OCI-LY7 (cell line): ENCODE measurements at regions not wholly inside any gene's neighbourhood (a gene's known extent, or its start where the extent isn't known, plus 50 kb on each side); places are given as distances from the start of the nearest gene placed in this dataset.

ENCODE experiments used
- BruUV-seq: library from RNA; stranded (reverse); fragments of 400-500 nt; replicated peaks from 2 replicates; lab custom pipeline; 2021; lab: Mats Ljungman, UMichigan
- CTCF ChIA-PET: fragments of 300-600 bp; sonication (Branson Sonifier 250); formaldehyde crosslinking; loops from one replicate; lab custom pipeline; 2022; ENCODE audit warnings: antibody characterized with exemption; ENCODE audit not compliant: unreplicated experiment; lab: Charles Lee
- POLR2A ChIA-PET: fragments of 300-600 bp; sonication (Branson Sonifier 250); formaldehyde crosslinking; loops from one replicate; lab custom pipeline; 2022; ENCODE audit warnings: antibody characterized with exemption; lab: Charles Lee
- DNase-seq: peaks from one replicate; pipeline ENCODE4 v3.0.0-alpha.2; 2015; ENCODE audit warnings: low spot score
- H2AFZ ChIP-seq: fragments of 200-600 bp; sonication (generic), shearing (Covaris generic); 2 replicates; pipeline ENCODE4 v1.6.1; 2014; ENCODE audit warnings: mild to moderate bottlenecking, antibody characterized with exemption, low read length, moderate library complexity
- H3K27ac ChIP-seq: fragments of 200-600 bp; sonication (generic); 2 replicates; pipeline ENCODE4 v1.5.1; 2014; ENCODE audit warnings: mixed run types, low read depth, mild to moderate bottlenecking, moderate library complexity, low read length, inconsistent platforms; ENCODE audit not compliant: poor library complexity, severe bottlenecking
- H3K36me3 ChIP-seq: fragments of 200-600 bp; sonication (generic); 2 replicates; pipeline ENCODE4 v1.6.1; 2014; ENCODE audit warnings: mild to moderate bottlenecking, antibody characterized with exemption, low read length, moderate library complexity, mixed read lengths; ENCODE audit not compliant: insufficient read depth
- H3K4me1 ChIP-seq: fragments of 200-600 bp; sonication (generic); 2 replicates; pipeline ENCODE4 v1.5.1; 2014; ENCODE audit warnings: mild to moderate bottlenecking, low read length; ENCODE audit not compliant: insufficient read depth, poor library complexity, severe bottlenecking
- H3K4me2 ChIP-seq: fragments of 200-600 bp; sonication (generic); 2 replicates; pipeline ENCODE4 v1.6.1; 2014; ENCODE audit warnings: mild to moderate bottlenecking, low read length
- H3K4me3 ChIP-seq: fragments of 200-600 bp; sonication (generic); 2 replicates; pipeline ENCODE4 v1.5.1; 2014; ENCODE audit warnings: mild to moderate bottlenecking, low read depth, low read length; ENCODE audit not compliant: poor library complexity, severe bottlenecking
- H3K79me2 ChIP-seq: fragments of 200-600 bp; sonication (generic); 2 replicates; pipeline ENCODE4 v1.6.1; 2016; ENCODE audit warnings: low read depth, mild to moderate bottlenecking, low read length, moderate library complexity, mixed read lengths; ENCODE audit not compliant: insufficient read depth
- H3K9me2 ChIP-seq: fragments of 200-600 bp; sonication (generic); 2 replicates; pipeline ENCODE4 v1.6.1; 2016; ENCODE audit warnings: mild to moderate bottlenecking, low read length, mixed read lengths; ENCODE audit not compliant: insufficient read depth
- H3K9me3 ChIP-seq: fragments of 200-600 bp; sonication (generic); 2 replicates; pipeline ENCODE4 v1.6.1; 2014; ENCODE audit warnings: mild to moderate bottlenecking, mixed run types, low read length, mixed read lengths
- H4K20me1 ChIP-seq: fragments of 200-600 bp; sonication (generic); 2 replicates; pipeline ENCODE4 v1.6.1; 2014; ENCODE audit warnings: mild to moderate bottlenecking, antibody characterized with exemption, low read length, moderate library complexity, mixed read lengths; ENCODE audit not compliant: insufficient read depth
- EZH2phosphoT487 ChIP-seq: fragments of 200-600 bp; sonication (generic); IDR thresholded peaks from 2 replicates; pipeline ENCODE4 v1.6.1; 2018; ENCODE audit warnings: low read depth, borderline replicate concordance, mild to moderate bottlenecking, mixed run types, antibody characterized with exemption, low read length, moderate library complexity, mixed read lengths
- intact Hi-C: fragments of 100-400 bp; cut with micrococcal nuclease; formaldehyde crosslinking; loops from one replicate; pipeline ENCODE4 v1.10.0; 2022; ENCODE audit not compliant: unreplicated experiment
- TF ChIP-seq, protein P1 (sequence below): fragments of 200-600 bp; sonication (generic); conservative IDR thresholded peaks from 2 replicates; pipeline ENCODE4 v1.5.1; 2014; ENCODE audit warnings: mild to moderate bottlenecking, antibody characterized with exemption, low read length, moderate library complexity, mixed read lengths

DNA sequence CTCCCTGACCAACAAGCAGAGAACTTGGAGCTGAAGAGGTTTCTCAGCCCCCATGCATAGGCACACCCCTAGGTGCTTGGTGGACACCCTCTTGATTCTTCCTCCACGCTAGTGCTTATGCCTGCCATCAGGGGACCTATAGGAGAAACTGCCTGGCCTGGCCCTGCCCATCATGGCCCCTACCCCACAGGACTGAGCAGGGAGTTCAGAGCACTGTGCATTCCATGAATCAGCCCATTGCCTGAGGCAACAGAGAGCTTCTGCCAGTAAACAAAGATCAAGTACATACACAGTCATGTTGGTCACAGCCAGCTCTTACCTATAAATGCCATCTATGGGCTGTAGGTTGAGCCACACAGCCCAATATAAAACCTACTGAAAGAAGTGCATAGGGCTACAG, 99.1 kb upstream of the EDNRA start:
- H3K9me2 ChIP-seq, result no peaks in the 10 kb centered on the region
- no peaks in the 10 kb centered on the region for H3K36me3 ChIP-seq
- no peak overlapping the region for H3K27ac ChIP-seq
- no peaks in the 10 kb centered on the region for H3K4me1 ChIP-seq
- BruUV-seq, result no TSS peak
- no peak for DNase-seq
- H2AFZ ChIP-seq, result no peak overlapping the region
- H4K20me1 ChIP-seq, result no peaks in the 10 kb centered on the region
- TF ChIP-seq EZH2phosphoT487, result no peak
- TF ChIP-seq, protein P1, sequence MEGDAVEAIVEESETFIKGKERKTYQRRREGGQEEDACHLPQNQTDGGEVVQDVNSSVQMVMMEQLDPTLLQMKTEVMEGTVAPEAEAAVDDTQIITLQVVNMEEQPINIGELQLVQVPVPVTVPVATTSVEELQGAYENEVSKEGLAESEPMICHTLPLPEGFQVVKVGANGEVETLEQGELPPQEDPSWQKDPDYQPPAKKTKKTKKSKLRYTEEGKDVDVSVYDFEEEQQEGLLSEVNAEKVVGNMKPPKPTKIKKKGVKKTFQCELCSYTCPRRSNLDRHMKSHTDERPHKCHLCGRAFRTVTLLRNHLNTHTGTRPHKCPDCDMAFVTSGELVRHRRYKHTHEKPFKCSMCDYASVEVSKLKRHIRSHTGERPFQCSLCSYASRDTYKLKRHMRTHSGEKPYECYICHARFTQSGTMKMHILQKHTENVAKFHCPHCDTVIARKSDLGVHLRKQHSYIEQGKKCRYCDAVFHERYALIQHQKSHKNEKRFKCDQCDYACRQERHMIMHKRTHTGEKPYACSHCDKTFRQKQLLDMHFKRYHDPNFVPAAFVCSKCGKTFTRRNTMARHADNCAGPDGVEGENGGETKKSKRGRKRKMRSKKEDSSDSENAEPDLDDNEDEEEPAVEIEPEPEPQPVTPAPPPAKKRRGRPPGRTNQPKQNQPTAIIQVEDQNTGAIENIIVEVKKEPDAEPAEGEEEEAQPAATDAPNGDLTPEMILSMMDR, result no peak
- POLR2A ChIA-PET, result no interaction called here
- no peaks in the 10 kb centered on the region for H3K79me2 ChIP-seq
- no peak overlapping the region for H3K4me2 ChIP-seq
- H3K9me3 ChIP-seq, result no peaks in the 10 kb centered on the region
- intact Hi-C loops, result no loop called here
- H3K4me3 ChIP-seq, result no peak overlapping the region
- CTCF ChIA-PET, result interaction anchor here (0.6 kb wide), 1 partner anchor 22 kb away, joined by 3 read pairs; no protein-coding TSS in a partner anchor

DNA sequence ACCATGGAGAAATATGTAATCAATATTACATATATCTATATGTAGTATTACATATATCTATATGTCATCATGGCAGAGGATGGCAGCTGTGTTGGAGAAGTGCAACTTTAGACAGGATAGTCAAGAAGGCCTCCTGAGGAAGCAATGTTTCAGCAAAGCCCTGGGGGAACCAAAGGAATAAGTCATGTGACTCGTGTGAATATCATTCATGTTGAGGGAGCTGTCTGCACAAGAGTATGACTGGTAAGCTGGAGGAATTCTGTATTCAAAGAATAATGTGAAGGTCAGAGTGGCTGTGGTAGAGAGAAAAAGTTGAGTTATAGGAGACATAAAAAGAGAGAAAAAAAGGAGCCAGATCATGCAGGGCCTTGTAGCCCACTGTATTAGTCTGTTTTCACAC, 92.9 kb upstream of the EDNRA start:
- BruUV-seq, result no TSS peak
- Histone ChIP-seq H2AFZ (no peak overlapping the region), H3K9me2 (no peaks in the 10 kb centered on the region), H3K27ac (no peak overlapping the region), H3K9me3 (no peaks in the 10 kb centered on the region), H3K4me2 (no peak overlapping the region), H3K79me2 (no peaks in the 10 kb centered on the region), H3K4me1 (no peaks in the 10 kb centered on the region), H3K4me3 (no peak overlapping the region), H4K20me1 (no peaks in the 10 kb centered on the region), H3K36me3 (no peaks in the 10 kb centered on the region)
- no peak for TF ChIP-seq EZH2phosphoT487
- TF ChIP-seq, protein P1, result no peak
- intact Hi-C loops, result no loop called here
- DNase-seq, result no peak
- ChIA-PET CTCF (no interaction called here), POLR2A (no interaction called here)

DNA sequence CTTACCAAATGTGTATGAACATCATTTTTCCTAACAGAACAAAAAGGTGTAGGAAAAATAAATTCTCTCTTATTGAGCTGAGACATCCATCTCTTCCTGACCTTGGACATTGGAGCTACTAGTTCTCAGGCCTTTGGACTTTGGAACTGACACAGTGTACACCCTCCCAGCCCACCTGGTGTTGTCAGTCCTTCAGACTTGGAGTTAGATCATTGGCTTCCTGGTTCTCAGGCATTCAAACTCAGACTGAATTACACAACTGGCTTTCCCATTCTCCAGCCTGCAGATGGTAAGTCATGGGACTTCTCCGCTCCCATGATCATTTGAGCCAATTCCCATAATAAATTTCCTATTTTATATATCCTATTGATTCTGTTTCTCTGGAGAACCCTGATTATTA, 84.8 kb upstream of the EDNRA start:
- Histone ChIP-seq H3K36me3 (no peaks in the 10 kb centered on the region), H2AFZ (no peak overlapping the region), H3K27ac (no peak overlapping the region), H3K9me2 (no peaks in the 10 kb centered on the region), H4K20me1 (no peaks in the 10 kb centered on the region), H3K9me3 (no peaks in the 10 kb centered on the region), H3K79me2 (no peaks in the 10 kb centered on the region), H3K4me2 (no peak overlapping the region), H3K4me3 (no peak overlapping the region), H3K4me1 (no peaks in the 10 kb centered on the region)
- no peak for TF ChIP-seq EZH2phosphoT487
- TF ChIP-seq, protein P1, result no peak
- no TSS peak for BruUV-seq
- ChIA-PET CTCF (no interaction called here), POLR2A (no interaction called here)
- intact Hi-C loops, result no loop called here
- DNase-seq, result no peak
